PC-9 (cell line): ENCODE measurements at regions not wholly inside any gene's neighbourhood (a gene's known extent, or its start where the extent isn't known, plus 50 kb on each side); places are given as distances from the start of the nearest gene placed in this dataset.

ENCODE experiments used
- EZH2 ChIP-seq: fragments of 200-600 bp; sonication (generic); IDR thresholded peaks from 2 replicates; pipeline ENCODE4 v1.8.0; 2017; ENCODE audit warnings: antibody characterized with exemption, low read depth
- TF ChIP-seq, protein P1 (sequence below): fragments of 200-600 bp; sonication (generic); conservative IDR thresholded peaks from 2 replicates; pipeline ENCODE4 v1.6.1; 2017; ENCODE audit warnings: mixed run types, antibody characterized with exemption, mild to moderate bottlenecking, moderate library complexity

- TF ChIP-seq, protein P1, sequence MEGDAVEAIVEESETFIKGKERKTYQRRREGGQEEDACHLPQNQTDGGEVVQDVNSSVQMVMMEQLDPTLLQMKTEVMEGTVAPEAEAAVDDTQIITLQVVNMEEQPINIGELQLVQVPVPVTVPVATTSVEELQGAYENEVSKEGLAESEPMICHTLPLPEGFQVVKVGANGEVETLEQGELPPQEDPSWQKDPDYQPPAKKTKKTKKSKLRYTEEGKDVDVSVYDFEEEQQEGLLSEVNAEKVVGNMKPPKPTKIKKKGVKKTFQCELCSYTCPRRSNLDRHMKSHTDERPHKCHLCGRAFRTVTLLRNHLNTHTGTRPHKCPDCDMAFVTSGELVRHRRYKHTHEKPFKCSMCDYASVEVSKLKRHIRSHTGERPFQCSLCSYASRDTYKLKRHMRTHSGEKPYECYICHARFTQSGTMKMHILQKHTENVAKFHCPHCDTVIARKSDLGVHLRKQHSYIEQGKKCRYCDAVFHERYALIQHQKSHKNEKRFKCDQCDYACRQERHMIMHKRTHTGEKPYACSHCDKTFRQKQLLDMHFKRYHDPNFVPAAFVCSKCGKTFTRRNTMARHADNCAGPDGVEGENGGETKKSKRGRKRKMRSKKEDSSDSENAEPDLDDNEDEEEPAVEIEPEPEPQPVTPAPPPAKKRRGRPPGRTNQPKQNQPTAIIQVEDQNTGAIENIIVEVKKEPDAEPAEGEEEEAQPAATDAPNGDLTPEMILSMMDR, result no peak
- TF ChIP-seq EZH2, result no peak
Observed at GRCh38 chr11:25319127-25319526, 822.3 kb downstream of the LUZP2 start.
